Activated CD4-positive, alpha-beta T cell treated with anti-CD3 and anti-CD28 coated beads, Interleukin-2, amount 10 ng/mL, durations not matched to agents 24 days and 14 days (primary cell): ENCODE measurements at regions not wholly inside any gene's neighbourhood (a gene's known extent, or its start where the extent isn't known, plus 50 kb on each side); places are given as distances from the start of the nearest gene placed in this dataset.

ENCODE experiments used
- DNase-seq: peaks from one replicate; pipeline ENCODE4 v3.0.0; 2022
- H3K27ac Mint-ChIP-seq: one replicate; pipeline ENCODE4 v1.8.0; 2022; ENCODE audit warnings: mild to moderate bottlenecking, mixed read lengths
- H3K27me3 Mint-ChIP-seq: one replicate; pipeline ENCODE4 v1.8.0; 2022; ENCODE audit warnings: mixed read lengths
- H3K36me3 Mint-ChIP-seq: one replicate; pipeline ENCODE4 v1.8.0; 2022; ENCODE audit warnings: low read depth, mild to moderate bottlenecking, mixed read lengths
- H3K4me1 Mint-ChIP-seq: one replicate; pipeline ENCODE4 v1.8.0; 2021; ENCODE audit warnings: mixed read lengths
- H3K4me3 Mint-ChIP-seq: one replicate; pipeline ENCODE4 v1.8.0; 2022; ENCODE audit warnings: mild to moderate bottlenecking, moderate library complexity, mixed read lengths
- H3K9me3 Mint-ChIP-seq: one replicate; pipeline ENCODE4 v1.8.0; 2021; ENCODE audit warnings: mixed read lengths
- intact Hi-C: fragments of 100-400 bp; cut with micrococcal nuclease; formaldehyde crosslinking; loops from one replicate; pipeline ENCODE4 v1.15.1; 2023

GRCh38 chr5:73274121-73274520 lies 101.1 kb downstream of the TMEM174 start:
- intact Hi-C loops: no loop called here
- DNase-seq: no peak
- H3K36me3 Mint-ChIP-seq: no peaks in the 10 kb centered on the region
- H3K27me3 Mint-ChIP-seq: peaks cover 21% of the 10 kb centered on the region
- no peak overlapping the region for H3K27ac Mint-ChIP-seq
- no peaks in the 10 kb centered on the region for H3K4me1 Mint-ChIP-seq
- H3K4me3 Mint-ChIP-seq: no peak overlapping the region
- H3K9me3 Mint-ChIP-seq: no peaks in the 10 kb centered on the region

DNA sequence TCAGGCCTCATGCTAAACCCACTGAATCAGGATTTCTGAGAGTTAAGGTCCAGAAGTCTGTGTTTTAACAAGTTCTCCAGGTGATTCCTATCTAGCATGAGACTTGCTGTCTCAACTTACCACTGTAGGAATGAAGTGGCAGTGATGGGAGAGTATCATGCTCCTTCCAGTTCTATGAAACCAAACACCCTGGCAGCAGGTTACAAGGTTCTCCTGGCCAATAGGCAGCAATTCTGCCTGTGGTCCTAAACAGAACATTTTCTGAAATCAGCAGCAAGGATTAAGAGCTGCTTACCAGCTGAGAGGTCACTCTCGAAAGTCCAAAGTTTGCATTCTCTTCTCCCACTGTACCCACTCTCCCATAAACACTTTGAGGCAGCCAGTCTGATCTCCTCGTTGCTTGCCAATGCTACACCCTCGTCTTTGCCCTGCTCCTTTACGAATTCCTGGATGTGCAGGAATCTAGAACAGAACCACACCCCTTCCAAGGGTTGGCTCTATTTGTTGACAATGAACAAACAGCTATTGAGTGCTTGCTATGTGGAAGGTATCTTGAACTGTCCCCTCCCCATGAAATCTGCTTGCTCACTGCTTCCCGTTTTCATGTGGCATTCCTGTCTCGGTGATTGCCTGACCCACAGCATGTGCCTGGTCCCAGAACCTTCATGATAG lies 100.5 kb downstream of the TMEM174 start:
- Mint-ChIP-seq H3K4me1 (no peaks in the 10 kb centered on the region), H3K4me3 (no peak overlapping the region), H3K36me3 (no peaks in the 10 kb centered on the region), H3K27ac (no peak overlapping the region), H3K27me3 (peaks cover 21% of the 10 kb centered on the region), H3K9me3 (no peaks in the 10 kb centered on the region)
- DNase-seq: no peak
- intact Hi-C loops: no loop called here

- DNase-seq: no peak
- Mint-ChIP-seq H3K9me3 (no peaks in the 10 kb centered on the region), H3K27me3 (peaks cover 19% of the 10 kb centered on the region), H3K27ac (no peak overlapping the region), H3K36me3 (no peaks in the 10 kb centered on the region), H3K4me1 (no peaks in the 10 kb centered on the region), H3K4me3 (no peak overlapping the region)
- intact Hi-C loops: no loop called here
These were observed 99.4 kb downstream of the TMEM174 start for GRCh38 chr5:73272351-73272750.

- Mint-ChIP-seq H3K4me3 (no peak overlapping the region), H3K36me3 (no peaks in the 10 kb centered on the region), H3K27ac (no peak overlapping the region), H3K27me3 (peaks cover 23% of the 10 kb centered on the region), H3K4me1 (no peaks in the 10 kb centered on the region), H3K9me3 (no peaks in the 10 kb centered on the region)
- intact Hi-C loops: no loop called here
- no peak for DNase-seq
These were observed 95.8 kb downstream of the TMEM174 start for GRCh38 chr5:73268826-73269225.

GRCh38 chr5:73267766-73268435 lies 94.9 kb downstream of the TMEM174 start:
- Mint-ChIP-seq H3K36me3 (no peaks in the 10 kb centered on the region), H3K27me3 (peaks cover 21% of the 10 kb centered on the region), H3K27ac (no peak overlapping the region), H3K4me3 (no peak overlapping the region), H3K4me1 (no peaks in the 10 kb centered on the region), H3K9me3 (no peaks in the 10 kb centered on the region)
- intact Hi-C loops: no loop called here
- DNase-seq: no peak

- no peak overlapping the region for H3K4me3 Mint-ChIP-seq
- H3K27me3 Mint-ChIP-seq: peaks cover 24% of the 10 kb centered on the region
- H3K4me1 Mint-ChIP-seq: no peaks in the 10 kb centered on the region
- H3K36me3 Mint-ChIP-seq: no peaks in the 10 kb centered on the region
- H3K9me3 Mint-ChIP-seq: no peaks in the 10 kb centered on the region
- intact Hi-C loops: no loop called here
- no peak overlapping the region for H3K27ac Mint-ChIP-seq
- no peak for DNase-seq
These were observed 94.2 kb downstream of the TMEM174 start for GRCh38 chr5:73266925-73267765.

GRCh38 chr5:73266176-73266738 lies 93.3 kb downstream of the TMEM174 start:
- Mint-ChIP-seq H3K4me1 (no peaks in the 10 kb centered on the region), H3K27ac (no peak overlapping the region), H3K4me3 (no peak overlapping the region), H3K9me3 (no peaks in the 10 kb centered on the region), H3K27me3 (peaks cover 25% of the 10 kb centered on the region), H3K36me3 (no peaks in the 10 kb centered on the region)
- intact Hi-C loops: no loop called here
- no peak for DNase-seq

DNA sequence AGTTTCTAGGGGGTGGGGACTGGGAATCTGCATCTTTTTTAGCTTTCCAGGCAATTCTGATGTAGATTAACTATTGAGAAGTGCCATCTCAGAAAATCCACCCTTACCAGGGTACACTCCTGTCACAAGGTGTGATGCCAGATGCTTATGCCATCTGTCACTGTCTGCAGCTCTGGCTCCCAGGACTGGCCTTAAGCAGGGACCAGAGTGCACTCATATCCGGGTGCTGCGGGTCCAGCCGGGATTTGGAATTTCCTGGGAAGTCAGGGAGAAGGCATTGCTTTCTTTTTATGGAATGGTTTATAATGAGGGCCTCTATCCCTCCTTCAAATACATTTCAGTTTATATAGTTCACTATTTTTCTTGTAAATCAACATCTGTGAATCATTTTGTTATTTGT lies 92.6 kb downstream of the TMEM174 start:
- DNase-seq: no peak
- Mint-ChIP-seq H3K36me3 (no peaks in the 10 kb centered on the region), H3K4me3 (no peak overlapping the region), H3K27ac (no peak overlapping the region), H3K27me3 (peaks cover 25% of the 10 kb centered on the region), H3K4me1 (no peaks in the 10 kb centered on the region), H3K9me3 (no peaks in the 10 kb centered on the region)
- intact Hi-C loops: no loop called here

- Mint-ChIP-seq H3K27ac (no peak overlapping the region), H3K4me1 (no peaks in the 10 kb centered on the region), H3K4me3 (no peak overlapping the region), H3K27me3 (peaks cover 16% of the 10 kb centered on the region), H3K36me3 (no peaks in the 10 kb centered on the region), H3K9me3 (no peaks in the 10 kb centered on the region)
- intact Hi-C loops: no loop called here
- no peak for DNase-seq
These were observed 91.6 kb downstream of the TMEM174 start for GRCh38 chr5:73264631-73265030.

GRCh38 chr5:73263001-73263710 lies 90.2 kb downstream of the TMEM174 start:
- Mint-ChIP-seq H3K27me3 (peaks cover 19% of the 10 kb centered on the region), H3K4me1 (no peaks in the 10 kb centered on the region), H3K27ac (no peak overlapping the region), H3K36me3 (no peaks in the 10 kb centered on the region), H3K9me3 (no peaks in the 10 kb centered on the region), H3K4me3 (no peak overlapping the region)
- intact Hi-C loops: no loop called here
- no peak for DNase-seq

DNA sequence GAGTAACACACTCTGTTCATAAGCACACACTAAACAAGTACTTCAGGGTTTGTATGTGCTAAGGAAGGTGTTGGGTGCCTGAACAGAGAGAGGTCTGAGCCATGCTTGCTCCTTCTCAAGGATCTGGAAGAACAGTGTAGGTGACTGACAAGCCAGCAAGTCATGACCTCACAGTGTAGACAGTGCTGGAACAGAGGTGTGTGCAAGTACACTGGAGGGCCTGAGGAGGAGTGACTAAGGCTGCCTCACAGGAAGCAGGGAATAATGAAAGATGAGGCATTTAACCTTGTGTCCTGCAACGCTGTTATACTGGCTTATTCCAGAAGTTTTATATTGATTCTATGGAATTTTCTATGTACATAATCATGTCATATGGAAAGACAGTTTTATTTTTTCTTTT lies 83.9 kb downstream of the TMEM174 start:
- Mint-ChIP-seq H3K27me3 (peaks cover 7% of the 10 kb centered on the region), H3K4me3 (no peak overlapping the region), H3K9me3 (no peaks in the 10 kb centered on the region), H3K27ac (no peak overlapping the region), H3K4me1 (no peaks in the 10 kb centered on the region), H3K36me3 (no peaks in the 10 kb centered on the region)
- intact Hi-C loops: no loop called here
- no peak for DNase-seq

GRCh38 chr5:73256462-73256861 lies 83.5 kb downstream of the TMEM174 start:
- no peaks in the 10 kb centered on the region for H3K36me3 Mint-ChIP-seq
- intact Hi-C loops: no loop called here
- H3K27ac Mint-ChIP-seq: no peak overlapping the region
- H3K4me3 Mint-ChIP-seq: no peak overlapping the region
- H3K27me3 Mint-ChIP-seq: peaks cover 7% of the 10 kb centered on the region
- DNase-seq: no peak
- no peaks in the 10 kb centered on the region for H3K9me3 Mint-ChIP-seq
- H3K4me1 Mint-ChIP-seq: no peaks in the 10 kb centered on the region

- DNase-seq: no peak
- Mint-ChIP-seq H3K36me3 (no peaks in the 10 kb centered on the region), H3K27ac (no peak overlapping the region), H3K4me1 (no peaks in the 10 kb centered on the region), H3K27me3 (peaks cover 7% of the 10 kb centered on the region), H3K4me3 (no peak overlapping the region), H3K9me3 (no peaks in the 10 kb centered on the region)
- intact Hi-C loops: no loop called here
These were observed 83.0 kb downstream of the TMEM174 start for GRCh38 chr5:73256012-73256411.
